IMR-90 (cell line): ENCODE measurements at regions not wholly inside any gene's neighbourhood (a gene's known extent, or its start where the extent isn't known, plus 50 kb on each side); places are given as distances from the start of the nearest gene placed in this dataset.

Source experiments
- ATAC-seq: fragments of 200-7000 bp; cut with Tn5 transposase; 2 replicates; pipeline ENCODE4 v1.9.1; 2020; ENCODE audit warnings: low read depth, mild to moderate bottlenecking, moderate library complexity
- BruUV-seq: library from RNA; stranded (reverse); fragments of 400-500 nt; replicated peaks from 2 replicates; lab custom pipeline; 2021; lab: Mats Ljungman, UMichigan
- CTCF ChIA-PET: fragments of 300-600 bp; formaldehyde crosslinking; extraction: SDS; loops from one replicate; lab custom pipeline; 2021; ENCODE audit warnings: antibody characterized with exemption; lab: Yijun Ruan, JAX
- POLR2A ChIA-PET: fragments of 300-600 bp; sonication (Branson Sonifier 250); formaldehyde crosslinking; loops from one replicate; lab custom pipeline; 2022; ENCODE audit warnings: antibody characterized with exemption; ENCODE audit not compliant: unreplicated experiment; lab: Charles Lee
- DNase-seq: peaks from one replicate; pipeline ENCODE4 v3.0.0; 2013
- H2AFZ ChIP-seq: replicated peaks from 2 replicates; pipeline ENCODE3; 2013; ENCODE audit warnings: low read length, mild to moderate bottlenecking; ENCODE audit not compliant: poor library complexity
- H2AK5ac ChIP-seq: 2 replicates; pipeline ENCODE4 v1.6.1; 2013; ENCODE audit warnings: low read depth, low read length, inconsistent platforms
- H2AK9ac ChIP-seq: replicated peaks from 2 replicates; pipeline ENCODE3; 2013; ENCODE audit warnings: mild to moderate bottlenecking, low read depth, low read length, moderate library complexity; ENCODE audit not compliant: poor library complexity
- H2BK120ac ChIP-seq: 2 replicates; pipeline ENCODE4 v1.6.1; 2013; ENCODE audit warnings: low read depth, low read length, inconsistent platforms
- H2BK15ac ChIP-seq: 3 replicates; pipeline ENCODE4 v1.6.1; 2013; ENCODE audit warnings: low read depth, low read length, inconsistent platforms
- H2BK20ac ChIP-seq: 2 replicates; pipeline ENCODE4 v1.6.1; 2013; ENCODE audit warnings: low read depth, mild to moderate bottlenecking, inconsistent platforms, low read length, moderate library complexity
- H2BK5ac ChIP-seq: 2 replicates; pipeline ENCODE4 v1.6.1; 2013; ENCODE audit warnings: mild to moderate bottlenecking, low read depth, low read length, inconsistent platforms; ENCODE audit not compliant: poor library complexity, severe bottlenecking
- H3K14ac ChIP-seq: replicated peaks from 2 replicates; pipeline ENCODE4 v1.6.1; 2013; ENCODE audit warnings: low read depth, low read length, inconsistent platforms
- H3K18ac ChIP-seq: 2 replicates; pipeline ENCODE4 v1.6.1; 2013; ENCODE audit warnings: low read depth, low read length, control low read depth
- H3K23ac ChIP-seq: 2 replicates; pipeline ENCODE4 v1.6.1; 2013; ENCODE audit warnings: low read depth, low read length, inconsistent platforms
- H3K27ac ChIP-seq: 2 replicates; pipeline ENCODE4 v1.5.1; 2013; ENCODE audit warnings: mild to moderate bottlenecking, control low read depth, low read length; ENCODE audit not compliant: insufficient read depth
- H3K27me3 ChIP-seq: 2 replicates; pipeline ENCODE4 v1.6.1; 2013; ENCODE audit warnings: low read length; ENCODE audit not compliant: control insufficient read depth, insufficient read depth
- H3K36me3 ChIP-seq: 2 replicates; pipeline ENCODE4 v1.6.1; 2013; ENCODE audit warnings: low read length, mixed read lengths; ENCODE audit not compliant: control insufficient read depth, insufficient read depth
- H3K4ac ChIP-seq: 2 replicates; pipeline ENCODE4 v1.6.1; 2013; ENCODE audit warnings: low read depth, low read length, inconsistent platforms
- H3K4me1 ChIP-seq: 2 replicates; pipeline ENCODE4 v1.6.1; 2013; ENCODE audit warnings: low read length, mixed read lengths; ENCODE audit not compliant: control insufficient read depth, insufficient read depth
- H3K4me2 ChIP-seq: 2 replicates; pipeline ENCODE4 v1.6.1; 2013; ENCODE audit warnings: low read depth, mild to moderate bottlenecking, control low read depth, low read length, moderate library complexity
- H3K4me3 ChIP-seq: 2 replicates; pipeline ENCODE4 v1.5.1; 2013; ENCODE audit warnings: low read depth, mild to moderate bottlenecking, control low read depth, low read length, moderate library complexity; ENCODE audit not compliant: insufficient read depth
- H3K56ac ChIP-seq: 2 replicates; pipeline ENCODE4 v1.6.1; 2013; ENCODE audit warnings: low read length, inconsistent platforms; ENCODE audit not compliant: insufficient read depth; ENCODE audit errors: extremely low read depth
- H3K79me1 ChIP-seq, 2 experiments: 2 replicates each; pipeline ENCODE4 v1.6.1; 2013; ENCODE audit warnings: low read length in 2 of 2, inconsistent platforms in 1 of 2, low read depth in 1 of 2
- H3K9ac ChIP-seq: 2 replicates; pipeline ENCODE4 v1.6.1; 2013; ENCODE audit warnings: low read depth, low read length, control low read depth
- H3K9me1 ChIP-seq: 2 replicates; pipeline ENCODE4 v1.6.1; 2013; ENCODE audit warnings: low read length, inconsistent platforms; ENCODE audit not compliant: insufficient read depth
- H3K9me3 ChIP-seq: 2 replicates; pipeline ENCODE4 v1.6.1; 2013; ENCODE audit warnings: low read length; ENCODE audit not compliant: control insufficient read depth, insufficient read depth
- H4K20me1 ChIP-seq: 2 replicates; pipeline ENCODE4 v1.6.1; 2013; ENCODE audit warnings: low read length, inconsistent platforms; ENCODE audit not compliant: insufficient read depth
- H4K5ac ChIP-seq: 2 replicates; pipeline ENCODE4 v1.6.1; 2013; ENCODE audit warnings: mild to moderate bottlenecking, low read depth, low read length, control low read depth
- H4K8ac ChIP-seq, 2 experiments: 2 replicates each; pipeline ENCODE4 v1.6.1; 2013; ENCODE audit warnings: low read depth in 2 of 2, low read length in 2 of 2, control low read depth in 1 of 2, inconsistent platforms in 1 of 2
- H4K91ac ChIP-seq: 2 replicates; pipeline ENCODE4 v1.6.1; 2013; ENCODE audit warnings: low read depth, low read length, inconsistent platforms; ENCODE audit not compliant: insufficient read depth
- BHLHE40 ChIP-seq: fragments of 150-350 bp; IDR thresholded peaks from 2 replicates; pipeline ENCODE4 v1.6.1; 2016; ENCODE audit warnings: mild to moderate bottlenecking, low read depth, low read length
- CEBPB ChIP-seq: IDR thresholded peaks from 2 replicates; pipeline ENCODE4 v1.6.1; 2012; ENCODE audit warnings: low read depth, low read length, improper control_type of control experiment
- CHD1 ChIP-seq: IDR thresholded peaks from 2 replicates; pipeline ENCODE4 v1.6.1; 2012; ENCODE audit warnings: low read depth, low read length, improper control_type of control experiment
- CTCF ChIP-seq: conservative IDR thresholded peaks from 2 replicates; pipeline ENCODE4 v1.5.1; 2012; ENCODE audit warnings: mild to moderate bottlenecking, low read depth, low read length, improper control_type of control experiment
- ELK1 ChIP-seq: fragments of 150-350 bp; IDR thresholded peaks from 2 replicates; pipeline ENCODE4 v1.6.1; 2016; ENCODE audit warnings: low read depth, mild to moderate bottlenecking, low read length, moderate library complexity, borderline replicate concordance
- FOS ChIP-seq: fragments of 150-350 bp; IDR thresholded peaks from 2 replicates; pipeline ENCODE4 v1.6.1; 2016; ENCODE audit warnings: low read depth, low read length
- MAFK ChIP-seq: IDR thresholded peaks from 2 replicates; pipeline ENCODE4 v1.6.1; 2012; ENCODE audit warnings: low read depth, low read length, improper control_type of control experiment
- MAZ ChIP-seq: IDR thresholded peaks from 2 replicates; pipeline ENCODE4 v1.6.1; 2012; ENCODE audit warnings: low read depth, mild to moderate bottlenecking, low read length, improper control_type of control experiment, moderate library complexity, borderline replicate concordance
- MXI1 ChIP-seq: IDR thresholded peaks from 2 replicates; pipeline ENCODE4 v1.6.1; 2012; ENCODE audit warnings: low read depth, mild to moderate bottlenecking, low read length, moderate library complexity, borderline replicate concordance
- NFE2L2 ChIP-seq: fragments of 150-350 bp; IDR thresholded peaks from 2 replicates; pipeline ENCODE4 v1.6.1; 2016; ENCODE audit warnings: low read depth, mild to moderate bottlenecking, low read length
- POLR2A ChIP-seq: IDR thresholded peaks from 2 replicates; pipeline ENCODE4 v1.6.1; 2012; ENCODE audit warnings: mild to moderate bottlenecking, low read depth, low read length
- RAD21 ChIP-seq: IDR thresholded peaks from 2 replicates; pipeline ENCODE4 v1.6.1; 2012; ENCODE audit warnings: low read length, improper control_type of control experiment
- RCOR1 ChIP-seq: IDR thresholded peaks from 2 replicates; pipeline ENCODE4 v1.6.1; 2012; ENCODE audit warnings: mild to moderate bottlenecking, low read length, improper control_type of control experiment; ENCODE audit not compliant: insufficient replicate concordance
- RFX5 ChIP-seq: IDR thresholded peaks from 2 replicates; pipeline ENCODE4 v1.8.0; 2012; ENCODE audit warnings: low read depth, mild to moderate bottlenecking, low read length, moderate library complexity
- SMC3 ChIP-seq: fragments of 150-350 bp; IDR thresholded peaks from 2 replicates; pipeline ENCODE4 v1.6.1; 2016; ENCODE audit warnings: low read depth, mild to moderate bottlenecking, antibody characterized with exemption, low read length, moderate library complexity
- USF2 ChIP-seq: fragments of 150-350 bp; IDR thresholded peaks from 2 replicates; pipeline ENCODE4 v1.6.1; 2017; ENCODE audit warnings: mild to moderate bottlenecking, antibody characterized with exemption, low read length, low read depth
- WGBS, 2 experiments: methylation state at CpG; one replicate each; pipeline versions ENCODE4 v1.1.5 to v1.1.7; 2013; ENCODE audit warnings: missing lambda C conversion rate in 2 of 2; ENCODE audit not compliant: insufficient read length in 1 of 2; ENCODE audit errors: extremely low coverage in 2 of 2; 5-methylcytosine and 5-hydroxymethylcytosine counted together
- dilution Hi-C: fragments of 300-500 bp; cut with HindIII; formaldehyde crosslinking; loops from one replicate; pipeline ENCODE4 v1.14.3; 2018; ENCODE audit warnings: low sequenced_read_pairs; ENCODE audit not compliant: unreplicated experiment
- in situ Hi-C: fragments of 300-500 bp; cut with MboI; formaldehyde crosslinking; loops from 3 replicates; pipeline ENCODE4 v1.14.3; 2019; ENCODE audit warnings: low sequenced_read_pairs, inconsistent platforms, mixed read lengths
- intact Hi-C: fragments of 100-400 bp; cut with micrococcal nuclease; formaldehyde crosslinking; loops from 2 replicates; pipeline ENCODE4 v1.10.0; 2022

- ATAC-seq (no peak), DNase-seq (no peak)
- ChIA-PET POLR2A (no interaction called here), CTCF (no interaction called here)
- Histone ChIP-seq H3K9me3 (no peaks in the 10 kb centered on the region; the same call in 1 of the 2 replicates), H3K18ac (no peak overlapping the region), H3K9ac (no peak overlapping the region), H2BK15ac (no peak overlapping the region), H2BK20ac (no peak overlapping the region), H3K14ac (no peak overlapping the region), H3K27me3 (no peaks in the 10 kb centered on the region), H3K9me1 (no peaks in the 10 kb centered on the region), H2AK5ac (no peak overlapping the region), H4K5ac (no peak overlapping the region), H3K4me2 (no peak overlapping the region), H4K91ac (no peak overlapping the region), H2BK120ac (no peak overlapping the region), H3K4me1 (no peaks in the 10 kb centered on the region), H4K20me1 (no peaks in the 10 kb centered on the region), H3K23ac (no peak overlapping the region), H3K56ac (no peak overlapping the region), H3K79me1 (no peaks in the 10 kb centered on the region), H2AFZ (no peak overlapping the region), H3K4me3 (no peak overlapping the region), H2BK5ac (no peak overlapping the region), H3K27ac (no peak overlapping the region), H3K4ac (no peak overlapping the region), H4K8ac (no peak overlapping the region), H2AK9ac (no peak overlapping the region), H3K36me3 (no peaks in the 10 kb centered on the region)
- BruUV-seq = no TSS peak
- dilution Hi-C loops = no loop called here
- intact Hi-C loops = loop anchor here (5.0 to 10.0 kb wide), 3 partner anchors 77 to 495 kb away; no protein-coding TSS in a partner anchor
- TF ChIP-seq BHLHE40 (no peak), USF2 (no peak), POLR2A (no peak), CEBPB (no peak), NFE2L2 (no peak), CHD1 (no peak), RFX5 (no peak), MAFK (no peak), MAZ (no peak), FOS (no peak), RAD21 (no peak), SMC3 (no peak), RCOR1 (no peak), ELK1 (no peak), CTCF (no peak), MXI1 (no peak)
- in situ Hi-C loops = loop anchor here (10.0 kb wide), 1 partner anchor 365 kb away; no protein-coding TSS in a partner anchor
- WGBS, 2 experiments = 90% methylated on average over 2 of the region's 2 CpGs; no CpG with 5 or more reads in 1 of the 2 experiments
These were observed 188.7 kb upstream of the MBNL1 start for GRCh38 chr3:152079980-152080379.
